WTC11 (cell line): ENCODE measurements at regions not wholly inside any gene's neighbourhood (a gene's known extent, or its start where the extent isn't known, plus 50 kb on each side); places are given as distances from the start of the nearest gene placed in this dataset.

Experiments
- AFF4 ChIP-seq: sonication (generic); formaldehyde crosslinking; IDR thresholded peaks from 2 replicates; pipeline ENCODE4 v1.8.1; 2023; ENCODE audit warnings: mild to moderate bottlenecking, missing genetic modification reagents, borderline replicate concordance
- CTCF ChIP-seq: fragments of 200-600 bp; IDR thresholded peaks from 2 replicates; pipeline ENCODE4 v1.8.0; 2022; ENCODE audit warnings: antibody characterized with exemption
- TF ChIP-seq, protein P1 (sequence below): sonication (generic); formaldehyde crosslinking; IDR thresholded peaks from 2 replicates; pipeline ENCODE4 v1.8.1; 2023; ENCODE audit warnings: mild to moderate bottlenecking, moderate library complexity, missing genetic modification reagents

DNA sequence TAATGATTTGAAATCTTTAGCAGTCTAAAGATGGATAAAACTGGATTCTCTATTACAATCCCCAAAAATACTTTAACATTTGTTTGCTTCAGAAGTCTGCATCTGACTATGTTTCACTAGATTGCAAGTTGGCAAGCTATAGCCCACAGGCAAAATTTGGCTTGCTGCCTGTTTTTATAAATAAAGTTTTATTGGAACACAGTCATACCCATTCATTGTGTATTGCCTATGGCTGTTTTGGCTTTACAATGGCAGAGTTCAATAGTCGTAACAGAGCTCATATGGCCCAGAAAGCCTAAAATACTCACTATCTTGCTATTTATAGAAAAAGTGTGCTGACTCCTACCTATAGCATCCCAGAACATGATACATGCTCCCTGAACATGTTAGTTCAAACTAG, 89.0 kb upstream of the GPR141 start:
- TF ChIP-seq, protein P1, sequence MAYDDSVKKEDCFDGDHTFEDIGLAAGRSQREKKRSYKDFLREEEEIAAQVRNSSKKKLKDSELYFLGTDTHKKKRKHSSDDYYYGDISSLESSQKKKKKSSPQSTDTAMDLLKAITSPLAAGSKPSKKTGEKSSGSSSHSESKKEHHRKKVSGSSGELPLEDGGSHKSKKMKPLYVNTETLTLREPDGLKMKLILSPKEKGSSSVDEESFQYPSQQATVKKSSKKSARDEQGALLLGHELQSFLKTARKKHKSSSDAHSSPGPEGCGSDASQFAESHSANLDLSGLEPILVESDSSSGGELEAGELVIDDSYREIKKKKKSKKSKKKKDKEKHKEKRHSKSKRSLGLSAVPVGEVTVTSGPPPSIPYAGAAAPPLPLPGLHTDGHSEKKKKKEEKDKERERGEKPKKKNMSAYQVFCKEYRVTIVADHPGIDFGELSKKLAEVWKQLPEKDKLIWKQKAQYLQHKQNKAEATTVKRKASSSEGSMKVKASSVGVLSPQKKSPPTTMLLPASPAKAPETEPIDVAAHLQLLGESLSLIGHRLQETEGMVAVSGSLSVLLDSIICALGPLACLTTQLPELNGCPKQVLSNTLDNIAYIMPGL: no peak
- TF ChIP-seq CTCF (no peak), AFF4 (CRISPR knock-in tag) (no peak)
